PFSK-1 (cell line): ENCODE measurements at regions not wholly inside any gene's neighbourhood (a gene's known extent, or its start where the extent isn't known, plus 50 kb on each side); places are given as distances from the start of the nearest gene placed in this dataset.

Source experiments
- FOXP2 ChIP-seq: optimal IDR thresholded peaks from 2 replicates; pipeline ENCODE3; 2011; ENCODE audit warnings: borderline replicate concordance, control low read depth, inconsistent platforms; ENCODE audit not compliant: insufficient read depth; ENCODE audit errors: extremely low read length, extremely low read depth
- POLR2AphosphoS5 ChIP-seq: IDR thresholded peaks from 2 replicates; pipeline ENCODE4 v1.6.1; 2012; ENCODE audit warnings: low read depth, mild to moderate bottlenecking, control low read depth, low read length, moderate library complexity
- REST ChIP-seq, 2 experiments: IDR thresholded peaks; 2 replicates each; pipeline versions ENCODE4 v1.6.1 to v1.8.0; 2011 to 2012; ENCODE audit warnings: low read depth in 2 of 2, low read length in 2 of 2, control low read depth in 1 of 2, inconsistent platforms in 1 of 2, mild to moderate bottlenecking in 1 of 2, moderate library complexity in 1 of 2; ENCODE audit not compliant: insufficient read depth in 1 of 2
- SIN3A ChIP-seq: IDR thresholded peaks from 2 replicates; pipeline ENCODE4 v1.6.1; 2012; ENCODE audit warnings: mild to moderate bottlenecking, low read length, moderate library complexity, borderline replicate concordance; ENCODE audit not compliant: insufficient read depth
- TAF1 ChIP-seq: IDR thresholded peaks from 2 replicates; pipeline ENCODE4 v1.6.1; 2012; ENCODE audit warnings: low read length, control low read depth, borderline replicate concordance; ENCODE audit not compliant: insufficient read depth

GRCh38 chrX:40394302-40394701 lies 186.5 kb upstream of the ATP6AP2 start:
- TF ChIP-seq TAF1, result no peak
- TF ChIP-seq REST (IDR thresholded peaks at IDR 0.05; ENCODE audit: insufficient read depth in 1 of 2, low read depth in 2 of 2, low read length in 2 of 2), result no peak
- no peak for TF ChIP-seq FOXP2
- TF ChIP-seq POLR2AphosphoS5, result no peak
- no peak for TF ChIP-seq SIN3A

GRCh38 chrX:40392599-40392998 lies 188.2 kb upstream of the ATP6AP2 start:
- no peak for TF ChIP-seq FOXP2
- no peak for TF ChIP-seq REST (IDR thresholded peaks at IDR 0.05; ENCODE audit: insufficient read depth in 1 of 2, low read depth in 2 of 2, low read length in 2 of 2)
- TF ChIP-seq TAF1, result no peak
- TF ChIP-seq POLR2AphosphoS5, result no peak
- TF ChIP-seq SIN3A, result no peak

GRCh38 chrX:40391662-40392061 lies 189.1 kb upstream of the ATP6AP2 start:
- TF ChIP-seq REST (IDR thresholded peaks at IDR 0.05; ENCODE audit: insufficient read depth in 1 of 2, low read depth in 2 of 2, low read length in 2 of 2), result no peak
- no peak for TF ChIP-seq POLR2AphosphoS5
- no peak for TF ChIP-seq FOXP2
- no peak for TF ChIP-seq SIN3A
- no peak for TF ChIP-seq TAF1

- TF ChIP-seq POLR2AphosphoS5 (no peak), SIN3A (no peak), REST (IDR thresholded peaks at IDR 0.05; ENCODE audit: insufficient read depth in 1 of 2, low read depth in 2 of 2, low read length in 2 of 2) (no peak), FOXP2 (no peak), TAF1 (no peak)
Observed at GRCh38 chrX:40389555-40389954, 191.2 kb upstream of the ATP6AP2 start.

GRCh38 chrX:40388441-40388840 lies 192.3 kb upstream of the ATP6AP2 start:
- TF ChIP-seq TAF1 (no peak), SIN3A (no peak), FOXP2 (no peak), REST (IDR thresholded peaks at IDR 0.05; ENCODE audit: insufficient read depth in 1 of 2, low read depth in 2 of 2, low read length in 2 of 2) (no peak)
